Stimulated activated CD8-positive, alpha-beta memory T cell treated with anti-CD3 and anti-CD28 coated beads, Interleukin-7, amount 100 ng/mL, for 48 hours (primary cell): ENCODE measurements at regions not wholly inside any gene's neighbourhood (a gene's known extent, or its start where the extent isn't known, plus 50 kb on each side); places are given as distances from the start of the nearest gene placed in this dataset.

ENCODE experiments used
- DNase-seq, 2 donors: peaks; one replicate each; pipeline ENCODE4 v3.0.0-alpha.2; 2020; ENCODE audit warnings: low read depth in 1 of 2; ENCODE audit errors: extremely low read depth in 1 of 2

- DNase-seq: no peak
Observed at GRCh38 chr7:50166997-50167965, 74.2 kb upstream of the ZPBP start.

DNA sequence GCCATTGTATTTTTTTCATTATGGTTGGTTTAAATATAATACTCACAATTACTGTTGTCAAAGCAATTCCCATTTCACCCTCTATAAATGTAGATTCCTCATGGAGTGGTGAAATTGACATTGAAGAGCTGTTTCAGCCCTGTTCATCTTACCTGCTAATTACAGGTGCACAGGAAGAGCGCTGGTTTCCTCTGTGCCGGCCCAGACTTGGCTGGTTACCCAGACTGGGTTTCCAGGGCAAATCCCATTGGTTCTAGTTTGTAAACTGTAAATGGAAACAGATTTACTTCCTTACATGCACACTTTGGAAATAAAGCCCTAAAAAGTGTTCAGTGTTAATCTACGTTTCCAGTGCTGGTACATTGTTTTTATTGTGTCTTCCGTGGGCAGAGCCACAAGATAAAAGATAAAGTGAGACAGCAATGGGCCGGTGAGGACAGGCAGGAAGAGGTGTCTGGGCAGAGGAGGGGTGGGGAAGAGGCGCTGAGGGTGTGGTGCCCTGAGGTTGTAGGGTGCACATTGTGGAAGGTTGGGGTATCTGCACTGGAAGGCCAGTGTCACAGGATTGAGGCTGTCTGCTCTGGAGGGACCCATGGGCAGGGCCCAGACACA, 71.6 kb upstream of the ZPBP start:
- DNase-seq: no peak

DNA sequence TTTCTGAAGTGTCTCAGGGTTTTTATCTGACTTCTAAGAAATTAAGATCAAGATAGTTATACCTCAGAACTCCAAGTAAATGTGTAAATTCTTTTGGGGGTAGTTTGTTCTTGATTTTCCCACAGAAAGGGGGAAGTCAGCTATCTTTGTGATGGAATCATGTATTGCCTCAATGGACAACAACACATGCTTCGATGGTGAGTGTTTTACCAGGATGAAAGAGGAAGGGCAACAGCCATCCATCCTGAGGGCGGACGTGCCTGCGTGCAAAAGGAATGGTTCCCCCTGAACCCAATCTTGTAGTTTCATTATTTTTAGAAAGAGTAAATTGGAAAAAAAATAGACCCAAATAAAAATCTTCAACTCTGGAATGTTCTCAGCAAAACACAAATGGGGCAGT, 67.2 kb upstream of the ZPBP start:
- no peak for DNase-seq

DNA sequence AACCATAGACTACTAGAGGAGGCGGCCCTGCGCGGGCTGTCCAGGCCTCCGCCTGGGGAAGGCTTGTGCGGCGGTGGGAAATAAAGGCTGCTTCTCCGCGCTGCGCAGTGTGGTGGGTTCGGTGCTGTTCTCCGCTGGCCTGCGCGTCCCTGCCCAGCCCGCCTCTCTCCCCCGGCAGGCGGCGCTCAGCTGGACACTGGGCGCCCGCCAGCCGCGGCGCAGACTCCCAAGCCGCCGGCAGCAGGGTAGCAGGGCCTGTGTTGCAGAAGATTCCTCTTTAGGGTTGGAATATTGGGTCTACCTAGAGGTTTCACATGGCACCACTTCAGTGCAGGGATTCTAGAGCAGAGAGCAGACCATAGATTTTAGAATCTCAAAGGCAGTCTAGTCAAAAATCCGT, 66.1 kb upstream of the ZPBP start:
- DNase-seq: no peak

- no peak for DNase-seq
Observed at GRCh38 chr7:50156706-50157105, 63.7 kb upstream of the ZPBP start.

GRCh38 chr7:50156163-50156562, 63.1 kb upstream of the ZPBP start:
- no peak for DNase-seq

DNA sequence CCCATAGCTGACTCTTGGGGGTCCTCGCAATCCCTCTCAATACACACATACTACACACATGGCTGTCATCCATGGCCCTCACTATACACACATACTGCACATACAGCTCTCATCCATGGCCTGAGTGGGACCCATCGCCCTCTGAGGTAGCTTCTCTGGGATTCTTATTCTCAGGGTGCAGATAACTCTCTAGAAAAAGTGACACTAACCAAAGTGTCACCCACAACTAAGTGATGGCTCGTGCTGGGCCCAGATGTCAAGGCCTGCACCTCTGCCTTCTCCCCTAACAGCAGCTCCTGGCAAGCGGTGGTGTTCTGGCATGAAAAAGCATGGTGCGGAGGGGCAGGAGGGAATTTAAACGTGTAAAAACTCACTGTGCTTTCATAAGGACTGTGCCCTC, 62.7 kb upstream of the ZPBP start:
- no peak for DNase-seq

- no peak for DNase-seq
Observed at GRCh38 chr7:50153995-50154394, 60.9 kb upstream of the ZPBP start.

GRCh38 chr7:50153148-50153547, 60.1 kb upstream of the ZPBP start:
- no peak for DNase-seq

- DNase-seq: no peak
Observed at GRCh38 chr7:50152486-50152885, 59.4 kb upstream of the ZPBP start.

DNA sequence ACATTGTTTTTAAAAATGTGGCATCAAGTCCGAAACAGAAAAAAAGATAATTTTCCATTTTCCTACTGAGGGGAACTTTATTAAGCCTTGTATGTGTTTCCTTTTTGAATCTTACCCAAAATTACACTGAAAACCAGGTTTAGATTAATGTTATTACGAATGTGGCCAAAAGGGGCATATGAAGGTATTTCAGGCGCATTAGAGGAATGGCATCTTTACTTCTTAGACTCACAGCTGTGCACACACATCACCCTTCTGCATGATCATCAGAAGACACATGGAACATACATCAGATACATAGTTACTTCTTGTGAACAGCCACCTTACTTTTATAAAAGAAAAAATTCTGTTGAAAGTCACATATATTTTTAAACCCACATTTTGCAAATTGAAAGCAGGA, 58.6 kb upstream of the ZPBP start:
- no peak for DNase-seq

DNA sequence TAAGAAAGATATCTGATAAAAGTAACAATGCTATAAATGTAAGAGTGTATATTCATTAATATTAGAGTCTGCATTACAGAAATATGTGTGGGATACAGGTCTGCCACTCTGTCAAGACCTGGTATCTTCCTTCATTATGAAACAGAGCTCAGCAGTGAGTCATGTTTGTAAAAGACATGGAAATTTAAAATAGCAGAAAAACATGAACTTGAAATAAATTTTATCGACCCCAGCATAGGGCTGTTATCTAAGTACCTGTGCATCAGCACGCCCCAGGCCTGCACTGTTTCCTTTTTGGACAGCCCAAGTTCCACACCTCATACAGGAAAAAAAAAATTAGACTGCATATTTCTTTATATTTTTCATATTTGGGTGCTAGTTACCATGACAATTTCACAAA, 58.0 kb upstream of the ZPBP start:
- no peak for DNase-seq

DNA sequence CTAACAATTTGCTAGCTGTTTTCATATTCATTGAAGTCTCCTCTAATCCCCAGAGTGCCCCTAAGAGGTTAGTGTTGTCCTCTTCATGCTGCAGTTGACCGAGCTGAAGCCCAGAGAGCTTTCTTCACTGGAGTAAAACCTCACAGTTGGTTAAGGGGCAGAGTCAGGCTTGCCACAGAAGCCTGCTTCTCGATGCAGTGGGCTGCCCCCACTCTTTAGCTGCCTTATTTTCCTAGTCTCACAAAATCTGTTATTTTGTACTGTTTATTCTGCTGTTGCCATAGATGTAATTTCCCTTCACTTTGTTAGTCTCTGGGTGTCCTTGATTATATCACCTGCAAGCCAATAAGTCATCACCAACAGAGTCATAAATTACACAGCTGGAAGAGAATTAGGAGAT, 56.3 kb upstream of the ZPBP start:
- no peak for DNase-seq

DNA sequence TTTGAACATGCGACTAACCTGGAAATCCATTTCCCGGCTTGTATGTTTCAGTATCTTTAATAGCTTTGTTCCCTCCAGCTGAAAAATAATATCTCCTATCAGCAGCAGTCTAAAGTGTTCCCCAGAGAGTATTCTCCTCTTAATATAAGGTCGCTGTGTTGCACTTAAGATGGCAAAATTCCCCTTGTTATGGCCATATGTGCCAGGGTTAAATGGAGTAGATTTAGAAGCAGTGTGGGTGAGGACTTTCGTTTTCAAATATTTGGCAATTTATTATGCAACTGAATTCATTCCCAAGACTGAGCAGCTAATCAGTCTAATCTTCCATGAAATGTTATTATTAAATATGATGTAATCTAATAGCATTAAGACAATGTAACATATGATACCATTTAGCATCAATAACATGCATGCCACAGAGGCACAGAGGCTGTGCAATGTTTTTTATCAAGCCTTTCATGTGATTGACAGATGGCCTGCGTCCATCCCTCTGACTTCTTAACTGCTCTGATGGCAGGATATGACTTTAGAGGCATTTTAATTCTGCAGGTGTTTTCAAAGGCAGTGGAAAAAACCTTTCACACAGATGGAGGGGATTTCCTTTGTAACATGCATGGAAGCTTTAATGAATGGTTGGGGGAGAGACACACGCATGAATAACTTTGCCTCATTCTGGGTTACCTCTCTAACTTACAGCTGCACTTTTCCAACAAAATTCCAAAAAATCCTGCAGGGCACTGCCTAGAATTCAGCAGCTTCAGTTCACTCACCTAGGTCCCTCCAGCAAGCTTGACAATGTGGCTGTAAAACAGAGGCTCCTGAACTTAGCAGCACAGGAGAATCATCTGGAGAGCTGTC, 55.1 kb upstream of the ZPBP start:
- no peak for DNase-seq

DNA sequence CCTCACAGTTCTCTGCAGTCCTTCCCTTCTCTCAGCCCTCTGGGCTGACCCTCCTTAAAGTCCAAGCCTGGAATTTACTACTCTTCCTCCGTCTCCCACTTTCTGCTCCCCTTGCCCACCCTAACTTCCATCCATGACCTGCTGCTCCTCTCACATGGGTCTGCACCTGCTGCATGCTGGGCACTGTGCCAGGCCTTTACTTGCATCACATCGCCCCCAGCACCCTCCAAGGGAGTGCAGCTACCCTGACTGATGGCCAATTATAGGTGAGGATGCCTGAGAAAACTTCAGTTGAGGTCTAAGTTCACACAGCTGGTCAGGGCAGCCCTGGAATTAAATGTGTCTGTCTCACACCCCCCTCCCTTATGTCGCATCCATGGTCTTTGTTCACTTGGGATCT, 53.6 kb upstream of the ZPBP start:
- DNase-seq: no peak

DNA sequence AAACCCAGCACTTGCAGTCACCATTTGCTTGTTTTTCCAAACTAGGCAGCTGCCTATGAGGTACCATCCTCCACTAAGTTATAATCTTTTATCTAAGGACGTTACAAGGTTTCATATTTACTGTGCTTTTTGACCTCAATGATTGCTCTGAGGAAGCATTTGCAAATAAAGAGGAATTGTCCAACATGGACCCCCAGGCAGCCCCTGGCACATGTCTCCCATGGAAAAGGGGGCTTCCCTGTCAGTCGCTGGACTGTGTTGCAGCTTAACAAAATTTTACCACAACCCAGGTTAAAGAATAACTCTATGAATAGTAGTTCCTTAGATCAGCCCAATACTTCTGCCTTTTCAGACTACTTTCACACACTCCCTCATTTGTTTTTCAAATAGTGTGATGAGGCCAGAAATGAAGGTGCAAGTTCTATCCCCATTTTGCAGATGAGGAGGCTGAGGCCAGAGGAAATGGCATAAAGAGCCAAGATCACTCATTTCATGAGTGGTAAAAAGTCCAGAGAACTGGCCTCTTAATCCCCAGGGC, 52.8 kb upstream of the ZPBP start:
- no peak for DNase-seq

GRCh38 chr7:50145226-50145625, 52.2 kb upstream of the ZPBP start:
- no peak for DNase-seq
